Natural killer cell treated with Interleukin-12 subunit alpha and Interleukin-12 subunit beta and Interleukin-15 and Interleukin-18, amount 100 ng/mL, for 72 hours (primary cell): ENCODE measurements at regions not wholly inside any gene's neighbourhood (a gene's known extent, or its start where the extent isn't known, plus 50 kb on each side); places are given as distances from the start of the nearest gene placed in this dataset.
A peak's percentile ranks its signal among the peaks of the same experiment; 100 is the strongest.
"Not testable (repeated sequence)": the region's sequence is repeated elsewhere in the genome, so short reads cannot be mapped to it uniquely, and the experiment has no call there.

Source experiments
- ATAC-seq, 2 donors: fragments of 150-1000 bp; cut with Tn5 transposase in 1 of 2; sonication (Bioruptor Pico), chemical (Tn5 transposase) in 1 of 2; 2 replicates each; pipeline ENCODE4 v1.10.0; 2021
- DNase-seq: peaks from one replicate; pipeline ENCODE4 v3.0.0; 2022; ENCODE audit warnings: low spot score
- H3K27ac Mint-ChIP-seq, 2 donors: 1 replicate in 1 of 2; 2 replicates in 1 of 2; pipeline ENCODE4 v1.8.0; 2022; ENCODE audit warnings: mixed read lengths in 2 of 2, mild to moderate bottlenecking in 1 of 2, moderate library complexity in 1 of 2
- H3K27me3 Mint-ChIP-seq, 2 donors: 1 replicate in 1 of 2; 2 replicates in 1 of 2; pipeline ENCODE4 v1.8.0; 2022; ENCODE audit warnings: mixed read lengths in 2 of 2
- H3K36me3 Mint-ChIP-seq: one replicate; pipeline ENCODE4 v1.8.0; 2022; ENCODE audit warnings: mixed read lengths
- H3K4me1 Mint-ChIP-seq, 2 donors: 1 replicate in 1 of 2; 2 replicates in 1 of 2; pipeline ENCODE4 v1.8.0; 2022; ENCODE audit warnings: low read depth in 2 of 2, mixed read lengths in 2 of 2, mild to moderate bottlenecking in 1 of 2
- H3K4me3 Mint-ChIP-seq: one replicate; pipeline ENCODE4 v1.8.0; 2022; ENCODE audit warnings: mixed read lengths
- H3K9me3 Mint-ChIP-seq: 2 replicates; pipeline ENCODE4 v1.8.0; 2022; ENCODE audit warnings: mixed read lengths

GRCh38 chr7:131932271-131932670, 375.8 kb upstream of the PODXL start:
- DNase-seq: no peak
- peaks cover 23 to 31% of the 10 kb centered on the region in 2 donors for H3K27me3 Mint-ChIP-seq

GRCh38 chr7:131931370-131931769, 374.9 kb upstream of the PODXL start:
- DNase-seq (no peak), ATAC-seq (no peak)
- Mint-ChIP-seq H3K4me3 (no peak overlapping the region), H3K4me1 (no peaks in the 10 kb centered on the region), H3K27me3 (peaks cover 21 to 29% of the 10 kb centered on the region in 2 donors), H3K36me3 (no peaks in the 10 kb centered on the region), H3K9me3 (no peaks in the 10 kb centered on the region), H3K27ac (no peak overlapping the region)

More at GRCh38 chr7:131932271-131932670, 375.8 kb upstream of the PODXL start:
- no peaks in the 10 kb centered on the region for H3K4me1 Mint-ChIP-seq
- H3K9me3 Mint-ChIP-seq: no peaks in the 10 kb centered on the region
- H3K4me3 Mint-ChIP-seq: no peak overlapping the region
- H3K36me3 Mint-ChIP-seq: no peaks in the 10 kb centered on the region
- no peak for ATAC-seq
- H3K27ac Mint-ChIP-seq: no peak overlapping the region

GRCh38 chr7:131929632-131930031, 373.2 kb upstream of the PODXL start:
- Mint-ChIP-seq H3K9me3 (no peaks in the 10 kb centered on the region), H3K4me1 (peaks cover 0 to 2% of the 10 kb centered on the region in 2 donors), H3K27me3 (peaks cover 20 to 30% of the 10 kb centered on the region in 2 donors), H3K4me3 (no peak overlapping the region), H3K36me3 (no peaks in the 10 kb centered on the region), H3K27ac (no peak overlapping the region)
- no peak for ATAC-seq
- DNase-seq: no peak

DNA sequence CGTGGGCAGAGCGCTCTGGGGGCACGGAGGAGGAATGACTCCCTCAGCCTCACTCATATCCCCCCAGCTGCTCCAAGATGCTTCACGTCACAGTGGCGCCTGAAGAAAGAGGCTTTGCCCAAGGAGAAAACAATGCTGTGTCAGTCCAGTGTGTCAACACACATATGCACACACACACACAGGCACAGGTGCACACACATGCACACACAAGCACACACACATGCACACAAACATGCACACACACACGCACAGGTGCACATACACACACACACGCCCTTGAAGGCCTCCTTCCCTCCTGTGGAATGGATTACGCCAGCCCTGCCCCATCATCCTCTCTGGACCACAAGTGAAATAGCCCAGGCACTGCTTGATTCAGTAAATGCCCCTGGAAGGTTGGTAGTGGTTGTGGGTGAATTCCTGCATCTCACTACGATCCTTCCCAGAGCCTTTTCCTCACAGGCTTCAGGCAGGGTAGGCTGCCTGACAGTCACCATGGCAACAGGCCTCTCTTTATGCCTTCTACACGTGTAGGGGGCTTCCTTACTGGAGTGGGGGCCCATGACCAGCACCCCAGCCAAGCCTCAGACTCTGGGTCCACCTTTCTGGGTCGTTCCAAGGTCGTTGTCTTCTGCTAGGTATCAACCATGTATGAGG, 371.5 kb upstream of the PODXL start:
- Mint-ChIP-seq H3K4me1 (peaks cover 0 to 4% of the 10 kb centered on the region in 2 donors), H3K9me3 (no peaks in the 10 kb centered on the region), H3K27me3 (peaks cover 17 to 24% of the 10 kb centered on the region in 2 donors), H3K4me3 (no peak overlapping the region), H3K27ac (no peak overlapping the region), H3K36me3 (no peaks in the 10 kb centered on the region)
- DNase-seq: no peak
- ATAC-seq: peak in 1 of 2 donors; percentile 43

GRCh38 chr7:131925636-131926035, 369.2 kb upstream of the PODXL start:
- no peaks in the 10 kb centered on the region for H3K36me3 Mint-ChIP-seq
- H3K27me3 Mint-ChIP-seq: peaks cover 10 to 25% of the 10 kb centered on the region in 2 donors
- H3K9me3 Mint-ChIP-seq: no peaks in the 10 kb centered on the region
- peaks cover 0 to 4% of the 10 kb centered on the region in 2 donors for H3K4me1 Mint-ChIP-seq
- ATAC-seq (no peak), DNase-seq (no peak)
- H3K27ac Mint-ChIP-seq: no peak overlapping the region
- H3K4me3 Mint-ChIP-seq: no peak overlapping the region

GRCh38 chr7:131924857-131925256, 368.4 kb upstream of the PODXL start:
- H3K27me3 Mint-ChIP-seq: peaks cover 7 to 21% of the 10 kb centered on the region in 2 donors
- H3K9me3 Mint-ChIP-seq: no peaks in the 10 kb centered on the region
- H3K36me3 Mint-ChIP-seq: no peaks in the 10 kb centered on the region
- DNase-seq (no peak), ATAC-seq (no peak)
- H3K4me1 Mint-ChIP-seq: peaks cover 0 to 4% of the 10 kb centered on the region in 2 donors
- no peak overlapping the region for H3K27ac Mint-ChIP-seq
- peak overlapping the region; percentile 45 for H3K4me3 Mint-ChIP-seq

DNA sequence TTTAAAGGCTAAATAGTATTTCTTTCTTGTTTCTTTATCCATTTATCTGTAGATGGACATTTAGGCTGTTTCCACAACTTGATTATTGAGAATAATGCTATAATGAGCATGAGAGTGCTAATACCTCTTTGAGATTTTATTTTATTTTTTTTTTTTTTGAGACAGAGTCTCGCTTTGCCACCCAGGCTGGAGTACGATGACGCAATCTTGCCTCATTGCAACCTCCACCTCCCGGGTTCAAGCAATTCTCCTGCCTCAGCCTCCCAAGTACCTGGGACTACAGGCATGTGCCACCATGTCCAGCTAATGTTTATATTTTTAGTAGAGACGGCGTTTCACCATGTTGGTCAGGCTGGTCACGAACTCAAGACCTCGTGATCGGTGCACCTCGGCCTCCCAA, 366.5 kb upstream of the PODXL start:
- not testable (repeated sequence) for H3K9me3 Mint-ChIP-seq, ATAC-seq, H3K4me1 Mint-ChIP-seq, H3K4me3 Mint-ChIP-seq, DNase-seq, H3K36me3 Mint-ChIP-seq, H3K27ac Mint-ChIP-seq
- peaks cover 6 to 19% of the 10 kb centered on the region in 2 donors for H3K27me3 Mint-ChIP-seq

GRCh38 chr7:131921016-131921415, 364.6 kb upstream of the PODXL start:
- DNase-seq: no peak
- peaks cover 3 to 15% of the 10 kb centered on the region in 2 donors for H3K27me3 Mint-ChIP-seq
- H3K36me3 Mint-ChIP-seq: no peaks in the 10 kb centered on the region
- H3K27ac Mint-ChIP-seq: no peak overlapping the region
- no peaks in the 10 kb centered on the region for H3K9me3 Mint-ChIP-seq
- ATAC-seq: no peak
- no peak overlapping the region for H3K4me3 Mint-ChIP-seq
- H3K4me1 Mint-ChIP-seq: peaks cover 0 to 4% of the 10 kb centered on the region in 2 donors

- Mint-ChIP-seq H3K27me3 (peaks cover 3 to 11% of the 10 kb centered on the region in 2 donors), H3K4me3 (no peak overlapping the region), H3K9me3 (no peaks in the 10 kb centered on the region), H3K36me3 (no peaks in the 10 kb centered on the region), H3K27ac (no peak overlapping the region), H3K4me1 (peaks cover 0 to 4% of the 10 kb centered on the region in 2 donors)
- DNase-seq (no peak), ATAC-seq (no peak)
Measured at GRCh38 chr7:131919920-131920709, 363.7 kb upstream of the PODXL start.

- ATAC-seq: no peak
Measured at GRCh38 chr7:131911112-131911511, 354.7 kb upstream of the PODXL start.

GRCh38 chr7:131909151-131909768, 352.8 kb upstream of the PODXL start:
- no peak for ATAC-seq
- Mint-ChIP-seq H3K27me3 (peaks cover 60 to 72% of the 10 kb centered on the region in 2 donors), H3K9me3 (peaks cover 4% of the 10 kb centered on the region), H3K36me3 (peaks cover 5% of the 10 kb centered on the region), H3K4me3 (no peak overlapping the region), H3K27ac (no peak overlapping the region), H3K4me1 (no peaks in the 10 kb centered on the region)
- no peak for DNase-seq

More at GRCh38 chr7:131911112-131911511, 354.7 kb upstream of the PODXL start:
- Mint-ChIP-seq H3K36me3 (peaks cover 5% of the 10 kb centered on the region), H3K4me3 (no peak overlapping the region), H3K4me1 (no peaks in the 10 kb centered on the region), H3K9me3 (peaks cover 4% of the 10 kb centered on the region), H3K27ac (no peak overlapping the region), H3K27me3 (peaks cover 56 to 59% of the 10 kb centered on the region in 2 donors)
- DNase-seq: no peak

DNA sequence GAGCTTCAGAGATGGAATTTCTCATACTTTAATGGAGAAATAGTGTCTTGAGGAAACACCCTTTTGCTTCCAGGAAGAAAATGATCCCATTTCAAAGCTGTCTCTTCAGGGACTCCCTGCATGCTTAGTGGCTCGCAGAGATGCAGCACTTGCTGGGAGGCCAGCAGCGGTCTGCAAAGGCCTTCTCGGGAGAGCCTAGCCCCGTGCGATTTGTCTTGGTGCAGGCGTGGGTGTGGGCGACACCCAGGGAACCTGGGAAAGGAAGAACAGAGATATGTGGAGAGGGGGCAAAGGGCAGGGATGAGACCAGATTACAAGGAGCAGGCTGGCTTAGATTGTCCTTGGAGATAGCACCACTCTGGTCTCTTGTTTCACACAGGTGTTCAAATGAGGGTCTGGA, 352.3 kb upstream of the PODXL start:
- no peak for ATAC-seq
- Mint-ChIP-seq H3K27ac (no peak overlapping the region), H3K36me3 (peaks cover 5% of the 10 kb centered on the region), H3K27me3 (peaks cover 60 to 70% of the 10 kb centered on the region in 2 donors), H3K9me3 (peaks cover 8% of the 10 kb centered on the region), H3K4me3 (no peak overlapping the region), H3K4me1 (no peaks in the 10 kb centered on the region)
- DNase-seq: no peak

DNA sequence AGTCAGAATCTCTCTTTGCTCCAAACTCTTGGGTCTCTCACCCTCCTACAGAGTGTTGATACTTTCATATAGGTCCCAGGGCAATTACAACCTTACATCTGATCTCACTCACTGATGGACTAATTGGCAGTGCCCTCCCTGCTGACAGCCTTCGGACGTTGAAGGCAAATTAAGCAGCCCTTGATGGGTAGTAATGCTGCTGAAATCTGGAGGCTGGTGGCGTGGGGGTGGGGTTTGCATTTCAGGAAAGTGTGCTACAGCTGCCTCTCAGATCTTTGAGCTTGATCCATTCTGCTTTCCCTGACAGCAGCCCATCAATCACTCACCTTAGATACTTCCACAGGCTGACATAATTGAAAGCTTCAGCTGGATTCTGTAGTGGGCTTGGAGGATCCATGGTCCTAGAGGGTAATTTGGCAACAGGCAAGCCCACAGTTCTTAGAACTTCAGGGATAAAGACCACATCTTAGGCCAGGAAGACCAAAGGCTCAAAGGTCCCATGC, 349.1 kb upstream of the PODXL start:
- Mint-ChIP-seq H3K4me3 (no peak overlapping the region), H3K36me3 (peaks cover 5% of the 10 kb centered on the region), H3K27ac (no peak overlapping the region), H3K9me3 (peaks cover 5% of the 10 kb centered on the region), H3K27me3 (peaks cover 39 to 41% of the 10 kb centered on the region in 2 donors), H3K4me1 (no peaks in the 10 kb centered on the region)
- DNase-seq: no peak
- ATAC-seq: no peak
